HG02840 (cell line): ENCODE measurements at regions not wholly inside any gene's neighbourhood (a gene's known extent, or its start where the extent isn't known, plus 50 kb on each side); places are given as distances from the start of the nearest gene placed in this dataset.

Experiments used
- ATAC-seq: cut with Tn5 transposase; IDR thresholded peaks from one replicate; pipeline ENCODE4 v1.9.1; 2021; ENCODE audit warnings: mild to moderate bottlenecking, moderate library complexity, moderate number of reproducible peaks; ENCODE audit not compliant: unreplicated experiment, low FRiP score

DNA sequence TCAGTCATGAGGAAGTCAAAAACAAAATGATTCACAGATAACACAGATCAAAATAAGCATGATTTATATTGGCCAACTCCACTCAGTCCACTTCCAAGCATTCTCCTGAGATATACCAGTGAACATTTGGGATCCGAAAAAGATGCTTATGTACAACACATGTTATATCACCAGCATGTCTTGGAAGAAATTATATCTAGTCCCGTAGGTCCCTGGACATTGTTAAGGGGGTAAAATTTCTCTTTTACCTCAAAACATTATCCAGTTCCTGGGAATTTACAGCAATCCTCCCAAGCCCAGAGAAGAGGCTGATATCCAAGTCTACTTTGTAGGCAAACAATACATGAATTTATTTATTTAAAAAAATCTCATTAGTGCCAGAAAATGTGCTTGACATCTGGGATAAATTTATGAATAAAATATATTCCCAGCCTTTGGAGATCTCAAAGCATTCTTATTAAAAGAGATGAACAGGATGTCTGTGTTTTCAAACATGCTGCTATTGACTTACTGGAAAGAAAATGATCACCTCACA lies 582.2 kb upstream of the ZWINT start:
- no peak for ATAC-seq

DNA sequence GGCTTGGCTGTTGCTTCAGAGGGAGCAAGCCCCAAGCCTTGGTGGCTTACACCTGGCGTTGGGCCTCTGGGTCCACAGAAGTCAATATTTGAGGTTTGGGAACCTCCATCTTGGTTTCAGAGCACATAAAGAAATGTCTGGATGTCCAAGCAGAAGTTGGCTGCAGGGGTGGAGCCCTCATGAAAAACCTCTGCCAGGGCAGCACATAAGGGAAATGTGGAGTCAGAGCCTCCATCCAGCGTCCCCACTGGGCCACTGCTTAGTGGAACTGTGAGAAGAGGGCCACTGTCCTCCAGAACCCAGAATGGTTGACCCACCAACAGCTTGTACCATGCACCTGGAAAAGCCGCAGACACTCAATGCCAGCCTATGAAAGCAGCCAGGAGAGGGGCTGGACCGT lies 573.5 kb upstream of the ZWINT start:
- no peak for ATAC-seq

- ATAC-seq, result no peak
Observed at GRCh38 chr10:56928714-56929113, 567.7 kb upstream of the ZWINT start.

- no peak for ATAC-seq
Observed at GRCh38 chr10:56927701-56928100, 566.6 kb upstream of the ZWINT start.

- ATAC-seq, result no peak
Observed at GRCh38 chr10:56920601-56921261, 559.7 kb upstream of the ZWINT start.

- ATAC-seq, result no peak
Observed at GRCh38 chr10:56912043-56912442, 551.0 kb upstream of the ZWINT start.

DNA sequence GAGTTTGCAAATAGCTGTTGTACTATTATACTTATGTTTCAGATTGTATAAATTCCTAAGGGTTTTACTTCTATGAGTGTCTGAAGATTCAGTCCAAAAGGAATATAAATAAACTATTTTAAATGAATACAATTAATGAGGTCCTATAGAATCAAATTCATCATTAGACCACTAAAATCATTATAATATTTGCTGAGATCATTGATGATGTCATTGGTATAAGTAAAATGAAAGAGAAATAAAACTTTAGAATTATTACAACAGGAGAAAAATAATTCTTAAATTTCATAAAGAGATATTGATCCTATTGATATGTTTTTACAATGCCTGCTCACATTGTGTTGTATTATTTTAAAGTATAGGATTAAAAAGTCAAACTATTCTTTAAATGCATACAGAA lies 544.0 kb upstream of the ZWINT start:
- ATAC-seq, result no peak

- ATAC-seq, result no peak
Observed at GRCh38 chr10:56902554-56902953, 541.5 kb upstream of the ZWINT start.

DNA sequence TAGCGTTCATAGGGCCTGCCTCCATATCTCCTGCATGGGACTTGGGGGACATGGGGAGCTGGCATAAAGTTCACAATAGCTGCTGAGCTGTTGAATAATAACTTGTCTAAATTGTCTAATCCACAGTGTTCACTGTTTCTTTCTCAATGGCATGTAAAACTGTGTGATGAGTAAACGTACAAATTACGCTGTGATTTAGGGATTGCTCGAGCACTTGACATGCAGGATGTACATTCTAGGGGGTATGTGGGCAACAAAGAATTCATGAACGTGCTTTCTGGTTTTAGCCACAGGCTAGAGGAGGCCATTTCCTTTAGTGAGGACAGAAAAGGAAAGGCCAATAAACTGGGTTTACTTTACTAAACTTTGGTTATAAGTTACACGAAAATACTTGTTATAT lies 534.2 kb upstream of the ZWINT start:
- ATAC-seq, result no peak

DNA sequence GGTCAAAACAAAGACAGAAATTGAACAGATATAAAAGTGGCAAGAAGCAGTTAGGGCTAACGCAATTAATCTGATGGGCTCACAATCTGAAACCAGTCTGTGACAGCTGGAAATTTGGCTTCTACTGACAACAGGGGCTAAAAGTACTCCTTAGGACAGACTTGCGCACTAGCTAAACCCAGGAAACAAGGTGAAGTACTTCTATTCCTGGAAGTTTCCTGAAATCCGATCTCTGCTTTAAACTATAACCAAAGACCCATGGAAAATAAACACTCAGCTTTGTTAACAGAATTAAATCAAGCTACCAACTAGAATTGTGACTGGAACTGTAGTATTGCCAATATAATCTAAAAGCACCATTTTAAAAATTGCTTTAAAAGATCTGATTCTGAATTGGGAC lies 520.2 kb upstream of the ZWINT start:
- ATAC-seq, result no peak

DNA sequence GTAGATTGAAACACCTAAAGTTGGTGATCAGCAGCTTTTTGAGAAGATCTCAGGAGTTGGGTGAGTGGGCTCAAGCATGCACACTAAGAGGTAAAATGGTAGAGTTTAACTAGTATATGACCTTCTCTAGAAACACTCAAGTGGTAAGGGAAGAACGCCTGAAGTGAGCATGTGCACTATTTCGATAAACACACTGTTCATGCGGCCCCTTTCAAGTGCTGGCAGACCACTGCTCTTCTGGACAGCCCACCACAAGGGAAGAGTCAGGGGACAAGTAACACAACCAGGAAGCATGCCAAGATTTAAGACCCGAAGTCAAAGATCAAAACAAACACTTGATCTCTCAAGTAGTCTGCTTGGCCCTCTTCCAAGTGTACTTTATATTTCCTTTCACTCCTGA lies 519.5 kb upstream of the ZWINT start:
- ATAC-seq, result no peak

DNA sequence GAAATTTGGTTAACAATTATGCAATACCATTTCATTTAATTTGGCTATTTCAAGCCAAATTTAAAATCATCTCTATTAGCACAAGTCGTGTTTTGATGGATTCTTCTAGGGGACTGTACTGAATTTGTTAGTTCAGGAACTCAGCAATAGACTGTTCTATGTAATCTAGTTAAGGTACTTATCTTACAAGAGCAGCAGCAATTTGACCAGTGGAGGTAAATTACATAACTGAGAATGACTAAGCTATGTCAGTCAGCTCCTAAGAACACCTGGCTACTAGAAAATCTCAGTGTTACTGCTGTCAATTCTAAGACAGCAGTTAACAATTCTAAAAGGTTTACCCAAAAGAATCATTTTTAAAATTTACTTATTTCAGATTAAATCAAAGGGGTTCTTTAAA lies 513.9 kb upstream of the ZWINT start:
- no peak for ATAC-seq

DNA sequence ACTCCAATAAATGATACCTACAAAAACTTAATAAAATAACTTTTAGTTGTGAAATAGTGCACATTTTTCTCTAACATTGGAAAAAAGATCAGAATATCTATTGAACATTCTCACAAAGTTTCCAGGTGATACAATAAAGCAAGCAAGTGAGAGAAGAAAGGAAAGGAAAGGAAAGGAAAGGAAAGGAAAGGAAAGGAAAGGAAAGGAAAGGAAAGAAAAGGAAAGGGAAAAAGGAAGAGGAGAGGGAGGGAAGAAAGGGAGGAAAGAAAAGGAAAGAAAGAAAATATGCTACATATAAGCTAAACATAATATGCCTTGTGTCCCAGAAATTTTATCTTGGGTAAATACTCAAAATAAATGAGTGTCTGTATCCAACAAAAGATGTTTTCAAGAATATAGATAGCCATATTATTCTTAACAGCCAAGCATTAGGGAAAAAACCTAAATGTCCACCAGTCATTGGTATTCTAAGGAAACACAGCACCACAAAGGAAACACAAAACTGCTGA lies 510.2 kb upstream of the ZWINT start:
- no peak for ATAC-seq

- ATAC-seq, result no peak
Observed at GRCh38 chr10:56867236-56867635, 506.2 kb upstream of the ZWINT start.

DNA sequence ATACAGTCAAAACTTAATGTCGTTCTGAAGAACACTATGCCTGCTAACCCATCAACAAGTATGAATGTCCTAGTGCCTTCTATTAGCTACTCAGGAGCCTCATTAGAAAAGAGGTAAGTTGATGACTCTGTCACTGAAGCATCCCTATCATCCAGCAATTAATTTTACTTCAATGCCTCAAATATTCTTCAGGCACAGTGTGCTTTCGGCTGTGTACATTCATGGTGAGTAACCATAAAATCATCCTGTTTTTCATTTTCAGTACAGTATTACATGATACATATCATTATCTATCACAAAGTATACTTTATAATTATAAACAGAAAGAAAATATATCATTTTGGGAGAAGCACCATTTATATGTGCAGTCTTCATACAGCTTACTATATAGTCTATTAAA lies 495.5 kb upstream of the ZWINT start:
- no peak for ATAC-seq

DNA sequence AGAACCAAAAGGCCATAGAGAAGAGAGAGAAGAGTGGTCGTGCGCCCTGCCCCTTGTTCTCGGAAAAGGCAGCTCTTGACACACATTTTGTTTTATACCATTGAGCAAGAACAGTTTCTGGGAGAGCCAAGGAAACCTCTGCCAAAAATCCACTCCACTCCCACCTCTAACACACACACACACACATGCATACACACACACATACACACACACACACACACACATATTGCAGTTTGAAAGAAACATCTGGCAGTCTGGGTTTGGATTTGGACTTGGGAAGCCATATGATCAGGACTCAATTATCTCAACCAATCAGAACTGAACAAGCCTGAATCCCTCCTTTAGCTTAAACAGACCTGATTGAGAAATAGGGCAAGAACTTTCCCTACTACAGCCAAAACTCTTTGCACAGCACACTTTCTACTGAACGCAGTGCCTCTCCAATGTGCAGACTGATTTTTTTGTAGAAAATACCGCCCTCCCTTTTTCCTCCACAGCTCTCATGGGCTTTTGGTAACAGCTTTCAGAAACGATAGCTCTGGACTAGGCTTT lies 484.0 kb upstream of the ZWINT start:
- ATAC-seq, result no peak

DNA sequence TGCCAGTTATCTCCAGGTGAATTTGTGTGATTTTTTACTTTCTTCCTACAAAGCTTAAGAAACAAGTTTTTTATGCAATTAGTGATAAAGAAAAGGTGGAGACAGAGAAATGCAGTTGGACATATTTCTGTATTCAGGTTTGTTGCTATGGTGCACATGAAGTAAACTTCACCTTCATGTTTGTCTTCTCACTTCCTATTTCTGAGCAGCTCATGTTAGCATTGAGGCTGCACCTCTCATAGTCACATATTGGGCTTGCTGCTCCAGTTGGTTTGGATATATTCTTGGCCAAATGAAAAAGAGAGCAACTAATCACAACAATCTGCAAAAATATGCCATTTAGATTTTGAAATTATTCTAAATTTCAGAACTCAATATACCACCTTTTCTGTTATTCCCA lies 475.6 kb upstream of the ZWINT start:
- ATAC-seq, result no peak

- no peak for ATAC-seq
Observed at GRCh38 chr10:56831681-56832080, 470.6 kb upstream of the ZWINT start.

DNA sequence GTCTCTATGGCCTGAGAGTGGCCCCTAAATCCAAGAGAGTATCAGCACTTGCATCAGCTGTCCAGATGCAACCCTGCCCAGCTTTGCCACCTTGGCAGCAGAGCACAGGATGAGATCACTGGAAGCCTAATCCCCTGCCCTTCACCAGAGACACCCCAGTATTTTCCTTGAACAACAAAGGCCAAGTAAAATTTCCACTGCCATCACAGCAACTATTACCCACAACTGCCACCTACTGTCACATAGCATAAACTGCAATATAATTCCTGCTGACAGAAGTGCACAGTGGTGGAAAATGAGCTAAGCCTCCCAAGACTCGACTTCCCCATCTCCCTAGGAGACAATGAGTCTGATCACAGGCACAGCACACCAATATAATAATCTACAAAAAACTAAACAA lies 462.8 kb upstream of the ZWINT start:
- no peak for ATAC-seq

DNA sequence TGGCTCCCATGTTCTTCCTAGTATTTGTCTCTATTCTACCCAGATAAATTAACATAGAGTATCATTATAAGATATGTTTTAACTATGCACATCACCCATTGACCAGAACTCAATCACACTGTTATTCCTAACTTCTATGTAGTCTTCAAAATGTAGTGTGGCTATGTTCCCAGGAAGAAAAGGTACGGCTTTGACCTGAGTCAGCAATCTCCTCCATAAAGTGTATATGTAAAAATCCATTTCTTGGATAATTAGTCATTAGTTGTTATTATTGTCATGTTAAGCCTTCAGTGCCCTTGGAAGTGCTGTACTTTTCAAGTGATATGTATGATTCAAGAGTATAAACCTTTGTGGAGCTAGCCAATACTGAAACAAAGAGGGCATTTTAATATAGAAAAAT lies 444.0 kb upstream of the ZWINT start:
- ATAC-seq, result no peak

DNA sequence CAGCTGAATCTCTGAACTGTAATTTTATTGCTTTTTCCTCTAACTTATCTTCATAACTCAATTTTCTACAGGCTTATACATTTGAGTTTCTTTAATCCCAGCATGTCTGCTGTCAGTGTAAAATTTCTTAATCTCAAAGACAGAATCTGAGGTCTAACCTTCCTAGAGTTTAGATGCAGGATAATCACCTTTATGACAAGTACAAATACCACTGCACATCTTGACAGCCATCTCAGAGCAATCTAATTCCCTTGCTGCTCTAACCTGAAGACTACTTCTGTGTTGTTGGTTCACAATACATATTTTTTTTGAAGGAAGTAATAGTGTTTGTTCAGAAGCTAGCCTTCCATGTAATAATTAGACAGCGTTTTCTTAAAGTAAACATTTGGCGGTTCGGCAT lies 424.2 kb upstream of the ZWINT start:
- no peak for ATAC-seq

DNA sequence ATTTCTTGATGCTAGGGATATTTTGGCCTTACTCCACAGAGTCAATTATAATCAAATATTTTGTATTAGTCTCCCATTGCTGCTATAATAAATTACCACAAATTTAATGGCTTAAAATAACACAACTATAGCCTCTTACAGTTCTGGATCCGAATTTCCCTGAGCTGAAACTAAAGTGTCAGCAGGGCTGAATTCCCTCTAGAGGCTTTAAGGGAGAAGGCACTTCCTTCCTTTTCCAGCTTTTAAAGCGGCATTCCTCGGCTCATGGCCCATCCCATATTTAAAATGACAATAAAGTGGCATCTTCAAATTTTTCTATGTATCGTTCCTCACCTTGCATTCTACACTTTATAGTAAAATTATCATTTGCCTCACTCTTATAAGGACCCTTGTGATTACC lies 421.4 kb upstream of the ZWINT start:
- no peak for ATAC-seq
